SK-N-SH (cell line): ENCODE measurements at regions not wholly inside any gene's neighbourhood (a gene's known extent, or its start where the extent isn't known, plus 50 kb on each side); places are given as distances from the start of the nearest gene placed in this dataset.

ENCODE experiments used
- CTCF ChIA-PET: fragments of 300-600, 350-600 bp; formaldehyde crosslinking; extraction: SDS; loops from one replicate; lab custom pipeline; 2021; lab: Yijun Ruan, JAX
- POLR2A ChIA-PET: fragments of 350-600 bp; sonication (Branson Sonifier 250); formaldehyde crosslinking; extraction: SDS; loops from one replicate; lab custom pipeline; 2020; ENCODE audit warnings: antibody characterized with exemption, inconsistent platforms; lab: Yijun Ruan, JAX
- DNase-seq: peaks from one replicate; pipeline ENCODE4 v3.0.0; 2012
- H2AFZ ChIP-seq: fragments of 200-600 bp; sonication (generic); 2 replicates; pipeline ENCODE4 v1.8.1; 2016; ENCODE audit warnings: antibody characterized with exemption, mild to moderate bottlenecking, low read depth
- H3F3A ChIP-seq: fragments of 200-600 bp; sonication (generic); replicated peaks from 2 replicates; pipeline ENCODE3; 2016; ENCODE audit warnings: antibody characterized with exemption, mild to moderate bottlenecking; ENCODE audit not compliant: insufficient read depth
- H3K27ac ChIP-seq, 2 experiments: fragments of 200-500 bp in 1 of 2; fragments of 200-600 bp in 1 of 2; sonication (Bioruptor generic) in 1 of 2; sonication (generic), shearing (Covaris generic) in 1 of 2; 2 replicates each; pipeline versions ENCODE4 v1.5.1 to v1.6.1; 2014 to 2016; ENCODE audit warnings: low read depth in 2 of 2, inconsistent platforms in 1 of 2, low read length in 1 of 2, mild to moderate bottlenecking in 1 of 2, mixed read lengths in 1 of 2
- H3K27me3 ChIP-seq: fragments of 200-600 bp; sonication (generic), shearing (Covaris generic); 2 replicates; pipeline ENCODE4 v1.6.1; 2016; ENCODE audit warnings: mixed run types; ENCODE audit not compliant: insufficient read depth
- H3K36me3 ChIP-seq, 2 experiments: fragments of 200-500 bp in 1 of 2; fragments of 200-600 bp in 1 of 2; sonication (Bioruptor generic) in 1 of 2; sonication (generic) in 1 of 2; replicated peaks in 1 of 2; 2 replicates each; pipeline versions ENCODE3 to v1.5.1; 2014 to 2016; ENCODE audit warnings: low read length in 1 of 2, mild to moderate bottlenecking in 1 of 2; ENCODE audit not compliant: insufficient read depth in 2 of 2, control insufficient read depth in 1 of 2
- H3K4me1 ChIP-seq, 2 experiments: fragments of 200-500 bp in 1 of 2; fragments of 200-600 bp in 1 of 2; sonication (Bioruptor generic) in 1 of 2; sonication (generic), shearing (Covaris generic) in 1 of 2; 2 replicates each; pipeline versions ENCODE4 v1.5.1 to v1.6.1; 2014 to 2016; ENCODE audit warnings: low read depth in 1 of 2, low read length in 1 of 2, mixed run types in 1 of 2; ENCODE audit not compliant: insufficient read depth in 2 of 2, control insufficient read depth in 1 of 2
- H3K4me2 ChIP-seq: fragments of 200-600 bp; sonication (generic), shearing (Covaris generic); 2 replicates; pipeline ENCODE4 v1.6.1; 2017; ENCODE audit warnings: mixed run types
- H3K4me3 ChIP-seq, 2 experiments: fragments of 200-500 bp in 1 of 2; fragments of 200-600 bp in 1 of 2; sonication (Bioruptor generic) in 1 of 2; sonication (generic), shearing (Covaris generic) in 1 of 2; 2 replicates each; pipeline versions ENCODE4 v1.5.1 to v1.8.1; 2014 to 2016; ENCODE audit warnings: low read depth in 2 of 2, inconsistent platforms in 1 of 2, low read length in 1 of 2, mild to moderate bottlenecking in 1 of 2, mixed read lengths in 1 of 2, moderate library complexity in 1 of 2
- H3K79me2 ChIP-seq: fragments of 200-600 bp; sonication (generic); 2 replicates; pipeline ENCODE4 v1.8.1; 2017; ENCODE audit warnings: mild to moderate bottlenecking; ENCODE audit not compliant: insufficient read depth
- H3K9ac ChIP-seq: fragments of 200-600 bp; sonication (generic); 2 replicates; pipeline ENCODE4 v1.6.1; 2017; ENCODE audit warnings: mixed run types
- H3K9me2 ChIP-seq: fragments of 200-600 bp; sonication (generic); 2 replicates; pipeline ENCODE4 v1.6.1; 2017; ENCODE audit warnings: mixed run types
- H3K9me3 ChIP-seq: fragments of 200-600 bp; sonication (generic); 2 replicates; pipeline ENCODE4 v1.6.1; 2017; ENCODE audit warnings: mixed run types, mild to moderate bottlenecking, moderate library complexity
- H4K20me1 ChIP-seq: fragments of 200-600 bp; sonication (generic); 2 replicates; pipeline ENCODE4 v1.6.1; 2017; ENCODE audit warnings: mild to moderate bottlenecking, mixed run types; ENCODE audit not compliant: insufficient read depth
- CHD2 ChIP-seq: fragments of 150-350 bp; IDR thresholded peaks from 2 replicates; pipeline ENCODE4 v1.6.1; 2018; ENCODE audit warnings: low read length; ENCODE audit not compliant: partially characterized antibody
- EP300 ChIP-seq, 2 experiments: IDR thresholded peaks; 2 replicates each; pipeline versions ENCODE4 v1.4.0 to v1.6.1; 2012; ENCODE audit warnings: borderline replicate concordance in 1 of 2, low read depth in 1 of 2, low read length in 1 of 2
- EZH2phosphoT487 ChIP-seq: fragments of 200-600 bp; sonication (generic); IDR thresholded peaks from 2 replicates; pipeline ENCODE4 v1.6.1; 2017; ENCODE audit warnings: low read depth, mixed run types, mild to moderate bottlenecking, antibody characterized with exemption, moderate library complexity, borderline replicate concordance
- FOSL2 ChIP-seq: IDR thresholded peaks from 2 replicates; pipeline ENCODE4 v1.4.0; 2012; ENCODE audit warnings: low read depth, mild to moderate bottlenecking, moderate library complexity, borderline replicate concordance
- GABPA ChIP-seq: IDR thresholded peaks from 2 replicates; pipeline ENCODE4 v1.4.0; 2012; ENCODE audit warnings: low read depth, mild to moderate bottlenecking
- GATA2 ChIP-seq: sonication (generic); formaldehyde crosslinking; IDR thresholded peaks from 2 replicates; pipeline ENCODE4 v1.5.0; 2020; ENCODE audit warnings: mild to moderate bottlenecking, missing genetic modification reagents
- NFIC ChIP-seq: IDR thresholded peaks from 2 replicates; pipeline ENCODE4 v1.4.0; 2012; ENCODE audit warnings: borderline replicate concordance
- NRF1 ChIP-seq: IDR thresholded peaks from 2 replicates; pipeline ENCODE4 v1.6.1; 2012; ENCODE audit warnings: low read depth, mild to moderate bottlenecking, low read length
- RAD21 ChIP-seq: IDR thresholded peaks from 2 replicates; pipeline ENCODE4 v1.6.1; 2012; ENCODE audit warnings: mild to moderate bottlenecking, low read length
- RFX5 ChIP-seq: IDR thresholded peaks from 2 replicates; pipeline ENCODE4 v1.6.1; 2012; ENCODE audit warnings: mild to moderate bottlenecking, improper control_type of control experiment, low read length
- YY1 ChIP-seq: IDR thresholded peaks from 2 replicates; pipeline ENCODE4 v1.4.0; 2012; ENCODE audit warnings: low read depth, mild to moderate bottlenecking
- WGBS: methylation state at CpG from one replicate; pipeline ENCODE4 v1.1.6; 2017; ENCODE audit warnings: low lambda C conversion rate; 5-methylcytosine and 5-hydroxymethylcytosine counted together
- TF ChIP-seq, protein P1 (sequence below): IDR thresholded peaks from 2 replicates; pipeline ENCODE4; 2012
- TF ChIP-seq, protein P2 (sequence below): IDR thresholded peaks from 2 replicates; pipeline ENCODE4 v1.4.0; 2012; ENCODE audit warnings: low read depth, borderline replicate concordance
- TF ChIP-seq, protein P3 (sequence below): IDR thresholded peaks from 2 replicates; pipeline ENCODE4 v1.4.0; 2012; ENCODE audit warnings: low read depth
- TF ChIP-seq, protein P4 (sequence below): fragments of 200-600 bp; sonication (generic); IDR thresholded peaks from 2 replicates; pipeline ENCODE4 v1.6.1; 2017; ENCODE audit warnings: antibody characterized with exemption, mild to moderate bottlenecking, moderate library complexity

DNA sequence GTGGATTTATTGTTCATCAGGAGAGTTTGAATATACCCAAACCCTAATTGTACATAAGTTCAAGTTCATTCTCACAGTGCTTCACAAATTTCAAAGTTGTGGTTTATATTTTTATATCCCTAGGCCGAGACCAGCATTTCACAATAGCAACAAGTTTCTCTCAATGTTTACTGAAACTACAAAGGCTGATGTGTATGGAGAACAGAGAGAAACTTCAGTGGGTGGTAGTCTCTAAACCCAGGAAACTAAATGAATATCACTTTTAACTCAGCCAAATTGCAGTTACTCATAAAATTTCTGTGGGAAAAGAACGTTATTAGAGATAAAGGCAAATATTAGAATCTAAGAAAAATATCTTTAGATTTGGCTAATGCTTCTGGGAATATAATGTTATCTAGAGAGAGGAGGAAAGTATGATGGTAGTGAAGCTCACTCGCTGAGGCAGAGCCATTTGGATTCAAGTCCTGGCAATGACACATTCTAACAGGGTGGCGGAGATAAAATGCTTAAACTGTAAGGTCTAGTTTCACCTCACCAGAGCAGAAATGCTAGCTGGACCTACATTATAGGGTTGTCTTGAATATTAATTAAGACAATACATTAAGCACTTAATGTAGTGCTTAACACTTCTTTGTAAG is 514.8 kb downstream of the EPHA3 start:
- Histone ChIP-seq H3K4me3 (no peak overlapping the region), H3K9me2 (no peaks in the 10 kb centered on the region), H3K4me2 (no peak overlapping the region), H4K20me1 (no peaks in the 10 kb centered on the region), H3K9ac (no peak overlapping the region), H3K9me3 (no peaks in the 10 kb centered on the region), H3K4me1 (no peaks in the 10 kb centered on the region), H3K27me3 (no peaks in the 10 kb centered on the region), H3K79me2 (no peaks in the 10 kb centered on the region), H3K36me3 (no peaks in the 10 kb centered on the region), H2AFZ (no peak overlapping the region), H3F3A (no peaks in the 10 kb centered on the region), H3K27ac (no peak overlapping the region)
- ChIA-PET POLR2A (no interaction called here), CTCF (interaction anchor here (1.0 kb wide), 1 partner anchor 8 kb away, joined by 3 read pairs; no protein-coding TSS in a partner anchor)
- WGBS = 2% methylated on average over 4 of the region's 4 CpGs
- no peak for DNase-seq
- TF ChIP-seq, protein P1, sequence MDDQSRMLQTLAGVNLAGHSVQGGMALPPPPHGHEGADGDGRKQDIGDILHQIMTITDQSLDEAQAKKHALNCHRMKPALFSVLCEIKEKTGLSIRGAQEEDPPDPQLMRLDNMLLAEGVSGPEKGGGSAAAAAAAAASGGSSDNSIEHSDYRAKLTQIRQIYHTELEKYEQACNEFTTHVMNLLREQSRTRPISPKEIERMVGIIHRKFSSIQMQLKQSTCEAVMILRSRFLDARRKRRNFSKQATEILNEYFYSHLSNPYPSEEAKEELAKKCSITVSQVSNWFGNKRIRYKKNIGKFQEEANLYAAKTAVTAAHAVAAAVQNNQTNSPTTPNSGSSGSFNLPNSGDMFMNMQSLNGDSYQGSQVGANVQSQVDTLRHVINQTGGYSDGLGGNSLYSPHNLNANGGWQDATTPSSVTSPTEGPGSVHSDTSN = no peak
- no peak for TF ChIP-seq GABPA
- TF ChIP-seq RAD21 = no peak

DNA sequence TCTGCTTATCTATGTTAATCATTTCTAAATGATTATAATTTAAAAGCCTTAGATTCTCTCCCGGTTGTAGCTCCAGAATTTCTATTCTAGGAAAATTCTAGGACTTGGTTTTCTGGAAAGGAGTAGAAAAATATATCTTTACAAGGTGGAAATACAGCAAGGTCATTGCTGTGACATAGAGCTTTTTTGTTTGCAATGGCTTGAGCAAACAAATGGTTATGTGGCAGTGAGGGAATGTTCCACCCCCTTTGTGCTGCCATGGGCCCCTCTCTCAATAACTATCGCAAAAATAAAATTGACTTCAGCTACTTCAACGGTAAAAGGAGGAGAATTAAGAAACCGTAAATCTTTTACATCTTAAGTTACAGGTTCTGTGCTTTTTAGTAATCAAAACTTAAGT is 517.1 kb downstream of the EPHA3 start:
- Histone ChIP-seq H3K9me2 (no peaks in the 10 kb centered on the region), H3K4me1 (no peaks in the 10 kb centered on the region), H4K20me1 (no peaks in the 10 kb centered on the region), H3F3A (no peaks in the 10 kb centered on the region), H3K27ac (no peak overlapping the region), H3K9me3 (no peaks in the 10 kb centered on the region), H3K9ac (no peak overlapping the region), H3K36me3 (no peaks in the 10 kb centered on the region), H3K4me3 (no peak overlapping the region), H3K27me3 (no peaks in the 10 kb centered on the region), H3K4me2 (no peak overlapping the region), H2AFZ (no peak overlapping the region), H3K79me2 (no peaks in the 10 kb centered on the region)
- WGBS = 4% methylated on average over 4 of the region's 4 CpGs
- ChIA-PET POLR2A (no interaction called here), CTCF (interaction anchor here (1.8 kb wide), 1 partner anchor 13 kb away, joined by 3 read pairs; no protein-coding TSS in a partner anchor)
- no peak for DNase-seq
- TF ChIP-seq EP300 (IDR thresholded peaks at IDR 0.05; ENCODE audit: borderline replicate concordance in 1 of 2, low read depth in 1 of 2, low read length in 1 of 2) (no peak), EZH2phosphoT487 (no peak)
- TF ChIP-seq, protein P2, sequence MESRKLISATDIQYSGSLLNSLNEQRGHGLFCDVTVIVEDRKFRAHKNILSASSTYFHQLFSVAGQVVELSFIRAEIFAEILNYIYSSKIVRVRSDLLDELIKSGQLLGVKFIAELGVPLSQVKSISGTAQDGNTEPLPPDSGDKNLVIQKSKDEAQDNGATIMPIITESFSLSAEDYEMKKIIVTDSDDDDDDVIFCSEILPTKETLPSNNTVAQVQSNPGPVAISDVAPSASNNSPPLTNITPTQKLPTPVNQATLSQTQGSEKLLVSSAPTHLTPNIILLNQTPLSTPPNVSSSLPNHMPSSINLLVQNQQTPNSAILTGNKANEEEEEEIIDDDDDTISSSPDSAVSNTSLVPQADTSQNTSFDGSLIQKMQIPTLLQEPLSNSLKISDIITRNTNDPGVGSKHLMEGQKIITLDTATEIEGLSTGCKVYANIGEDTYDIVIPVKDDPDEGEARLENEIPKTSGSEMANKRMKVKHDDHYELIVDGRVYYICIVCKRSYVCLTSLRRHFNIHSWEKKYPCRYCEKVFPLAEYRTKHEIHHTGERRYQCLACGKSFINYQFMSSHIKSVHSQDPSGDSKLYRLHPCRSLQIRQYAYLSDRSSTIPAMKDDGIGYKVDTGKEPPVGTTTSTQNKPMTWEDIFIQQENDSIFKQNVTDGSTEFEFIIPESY = no peak

DNA sequence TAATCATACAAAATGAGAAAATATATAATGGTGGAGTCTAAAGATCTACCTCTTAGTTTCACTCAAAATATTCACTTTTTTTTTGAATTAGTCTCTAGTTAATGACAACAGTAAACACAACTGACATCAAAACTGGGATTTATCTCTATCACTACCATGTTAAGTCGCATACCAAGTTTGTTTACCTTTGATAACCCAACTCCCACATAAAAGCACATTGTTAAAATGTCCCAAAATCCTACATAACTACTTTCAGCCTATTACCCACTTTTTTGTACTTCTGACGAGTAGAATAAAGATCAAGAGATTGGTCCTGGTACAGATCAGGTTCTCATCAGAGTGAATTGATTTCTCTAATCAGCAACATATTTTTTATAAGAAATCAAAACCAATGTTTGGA is 518.5 kb downstream of the EPHA3 start:
- no peak for DNase-seq
- Histone ChIP-seq H3K27ac (no peak overlapping the region), H3K4me3 (no peak overlapping the region), H3K36me3 (no peaks in the 10 kb centered on the region), H3K9me3 (no peaks in the 10 kb centered on the region), H2AFZ (no peak overlapping the region; the same call in 1 of the 2 replicates), H3F3A (no peaks in the 10 kb centered on the region), H3K9ac (no peak overlapping the region), H3K9me2 (no peaks in the 10 kb centered on the region), H3K27me3 (no peaks in the 10 kb centered on the region)
- WGBS = 1% methylated on average over 2 of the region's 2 CpGs
- TF ChIP-seq, protein P3, sequence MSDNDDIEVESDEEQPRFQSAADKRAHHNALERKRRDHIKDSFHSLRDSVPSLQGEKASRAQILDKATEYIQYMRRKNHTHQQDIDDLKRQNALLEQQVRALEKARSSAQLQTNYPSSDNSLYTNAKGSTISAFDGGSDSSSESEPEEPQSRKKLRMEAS = no peak
- TF ChIP-seq GATA2 (no peak), FOSL2 (no peak), CHD2 (no peak), NFIC (no peak), RFX5 (no peak), YY1 (no peak), NRF1 (no peak)
- TF ChIP-seq, protein P4, sequence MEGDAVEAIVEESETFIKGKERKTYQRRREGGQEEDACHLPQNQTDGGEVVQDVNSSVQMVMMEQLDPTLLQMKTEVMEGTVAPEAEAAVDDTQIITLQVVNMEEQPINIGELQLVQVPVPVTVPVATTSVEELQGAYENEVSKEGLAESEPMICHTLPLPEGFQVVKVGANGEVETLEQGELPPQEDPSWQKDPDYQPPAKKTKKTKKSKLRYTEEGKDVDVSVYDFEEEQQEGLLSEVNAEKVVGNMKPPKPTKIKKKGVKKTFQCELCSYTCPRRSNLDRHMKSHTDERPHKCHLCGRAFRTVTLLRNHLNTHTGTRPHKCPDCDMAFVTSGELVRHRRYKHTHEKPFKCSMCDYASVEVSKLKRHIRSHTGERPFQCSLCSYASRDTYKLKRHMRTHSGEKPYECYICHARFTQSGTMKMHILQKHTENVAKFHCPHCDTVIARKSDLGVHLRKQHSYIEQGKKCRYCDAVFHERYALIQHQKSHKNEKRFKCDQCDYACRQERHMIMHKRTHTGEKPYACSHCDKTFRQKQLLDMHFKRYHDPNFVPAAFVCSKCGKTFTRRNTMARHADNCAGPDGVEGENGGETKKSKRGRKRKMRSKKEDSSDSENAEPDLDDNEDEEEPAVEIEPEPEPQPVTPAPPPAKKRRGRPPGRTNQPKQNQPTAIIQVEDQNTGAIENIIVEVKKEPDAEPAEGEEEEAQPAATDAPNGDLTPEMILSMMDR = no peak
- TF ChIP-seq, all 33 proteins: peak for 0
- Histone ChIP-seq H3K79me2 (no peaks in the 10 kb centered on the region), H4K20me1 (no peaks in the 10 kb centered on the region), H3K4me1 (no peaks in the 10 kb centered on the region), H3K4me2 (no peak overlapping the region)
- ChIA-PET CTCF (interaction anchor here (1.8 kb wide), 1 partner anchor 11 kb away, joined by 3 read pairs; no protein-coding TSS in a partner anchor), POLR2A (no interaction called here)
